ENCODE measurements at regions not wholly inside any gene's neighbourhood (a gene's known extent, or its start where the extent isn't known, plus 50 kb on each side); places are given as distances from the start of the nearest gene placed in this dataset.

DNA sequence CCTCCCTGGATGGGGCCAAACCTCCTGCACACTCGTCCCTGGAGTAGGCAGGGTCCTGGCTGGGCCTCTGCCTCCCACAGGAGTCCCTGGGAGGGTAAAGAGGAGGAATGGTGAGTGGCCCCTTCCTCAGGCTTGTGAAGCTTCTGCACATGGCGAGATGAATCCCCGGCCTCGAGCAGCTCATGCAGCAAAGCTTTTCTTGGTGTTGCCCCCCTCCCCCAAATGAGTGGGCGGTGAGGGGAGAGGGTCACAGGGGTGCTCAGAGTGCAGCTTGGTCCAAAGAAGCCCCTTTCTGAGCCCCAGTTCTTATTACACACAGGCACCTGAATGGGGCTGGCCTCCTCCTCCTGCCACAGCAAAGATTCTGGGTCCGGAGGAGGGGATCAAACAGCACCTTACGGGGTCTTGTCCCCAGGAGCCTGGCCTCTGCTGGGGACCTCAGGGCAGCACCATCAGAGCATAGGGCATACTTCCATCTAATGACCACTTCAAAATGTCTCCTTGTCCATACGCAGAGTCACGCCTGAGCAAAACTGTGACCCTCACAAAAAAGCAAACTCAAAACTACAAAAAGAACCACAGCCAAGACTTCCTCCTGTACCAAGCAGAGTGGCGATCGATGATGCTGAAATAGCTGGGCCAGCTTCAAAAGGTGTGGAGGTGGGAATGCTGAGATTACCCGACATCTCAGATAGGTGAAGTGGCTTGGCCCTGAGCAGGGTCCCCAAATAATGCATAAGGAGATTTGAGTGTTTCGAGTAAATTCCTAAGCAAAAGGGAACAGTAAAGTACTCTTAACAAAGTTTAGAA, 148.4 kb upstream of the TWIST2 start:
- ATAC-seq, result no peak
- no peaks in the 10 kb centered on the region for H3K4me1 Mint-ChIP-seq (ENCODE audit: low read depth in 2 of 2)
- H3K27ac Mint-ChIP-seq, result no peak overlapping the region

DNA sequence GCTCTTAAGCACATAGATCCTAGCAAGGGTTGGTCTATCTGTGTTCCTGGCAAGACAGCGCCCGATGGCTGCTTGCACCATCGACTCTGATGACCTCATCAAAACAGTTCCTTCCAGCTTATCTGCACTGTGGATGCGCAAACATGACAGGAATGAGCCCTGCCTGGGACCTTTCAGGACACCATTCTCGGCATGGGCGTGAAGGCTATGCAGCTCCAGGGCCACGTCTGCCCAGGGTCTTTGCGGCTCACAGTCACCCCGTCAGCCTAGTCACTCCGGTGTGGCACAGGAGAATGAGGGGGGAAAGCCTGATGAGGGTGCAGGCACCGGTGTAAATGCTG, 147.8 kb upstream of the TWIST2 start:
- H3K27me3 Mint-ChIP-seq, result no peaks in the 10 kb centered on the region

More for the DNA sequence above, 148.4 kb upstream of the TWIST2 start:
- H3K36me3 Mint-ChIP-seq, result no peaks in the 10 kb centered on the region
- no peaks in the 10 kb centered on the region for H3K9me3 Mint-ChIP-seq
- DNase-seq (ENCODE audit: low spot score), result no peak
- peaks cover 0 to under 1% of the 10 kb centered on the region in 2 donors for H3K27me3 Mint-ChIP-seq
- H3K4me3 Mint-ChIP-seq, result no peak overlapping the region

DNA sequence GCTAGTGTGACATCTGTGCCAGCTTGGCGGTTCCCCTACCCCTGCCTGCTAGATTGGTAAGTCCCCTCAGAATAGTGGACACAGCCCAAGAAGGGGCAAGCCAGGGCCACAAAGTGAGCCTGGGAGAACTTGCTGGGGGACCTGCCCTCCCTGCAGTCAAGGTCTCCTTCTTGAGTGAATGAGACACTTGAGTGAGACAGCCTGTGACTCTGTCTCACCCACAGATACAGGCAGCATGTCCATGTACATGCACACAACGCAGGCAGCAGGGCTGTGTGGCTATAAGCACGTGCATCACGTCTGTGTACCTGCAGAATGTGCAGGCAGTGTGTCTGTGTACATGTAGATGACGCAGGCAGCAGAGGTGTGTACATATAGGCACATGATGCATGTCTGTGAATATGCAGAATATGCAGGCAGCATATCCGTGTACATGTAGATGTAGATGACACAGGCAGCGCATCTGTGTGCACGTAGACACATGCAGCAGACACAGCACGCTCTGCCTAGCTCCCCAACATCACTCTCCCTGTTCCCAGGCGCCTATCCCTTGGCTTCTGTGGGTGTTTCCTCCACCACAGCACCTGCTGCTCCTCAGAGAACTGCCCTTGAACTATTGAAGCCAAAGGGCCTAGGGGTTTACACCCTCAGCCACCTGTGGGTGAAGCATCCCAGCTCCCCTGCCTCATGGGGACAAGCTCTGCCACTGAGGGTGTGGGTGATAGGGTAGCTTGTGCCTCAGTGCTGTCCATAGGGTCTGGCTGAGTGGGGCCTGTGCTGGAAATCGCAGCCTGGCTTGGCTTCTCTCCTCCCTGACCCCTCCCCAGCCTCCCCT, 147.2 kb upstream of the TWIST2 start:
- DNase-seq (ENCODE audit: low spot score) (no peak), ATAC-seq (no peak)
- Mint-ChIP-seq H3K4me1 (ENCODE audit: low read depth in 2 of 2) (no peaks in the 10 kb centered on the region), H3K27ac (no peak overlapping the region), H3K4me3 (no peak overlapping the region), H3K9me3 (no peaks in the 10 kb centered on the region), H3K36me3 (no peaks in the 10 kb centered on the region), H3K27me3 (no peaks in the 10 kb centered on the region)

More for the DNA sequence above, 147.8 kb upstream of the TWIST2 start:
- Mint-ChIP-seq H3K4me3 (no peak overlapping the region), H3K27ac (no peak overlapping the region), H3K36me3 (no peaks in the 10 kb centered on the region), H3K4me1 (ENCODE audit: low read depth in 2 of 2) (no peaks in the 10 kb centered on the region), H3K9me3 (no peaks in the 10 kb centered on the region)
- DNase-seq (ENCODE audit: low spot score) (no peak), ATAC-seq (no peak)

DNA sequence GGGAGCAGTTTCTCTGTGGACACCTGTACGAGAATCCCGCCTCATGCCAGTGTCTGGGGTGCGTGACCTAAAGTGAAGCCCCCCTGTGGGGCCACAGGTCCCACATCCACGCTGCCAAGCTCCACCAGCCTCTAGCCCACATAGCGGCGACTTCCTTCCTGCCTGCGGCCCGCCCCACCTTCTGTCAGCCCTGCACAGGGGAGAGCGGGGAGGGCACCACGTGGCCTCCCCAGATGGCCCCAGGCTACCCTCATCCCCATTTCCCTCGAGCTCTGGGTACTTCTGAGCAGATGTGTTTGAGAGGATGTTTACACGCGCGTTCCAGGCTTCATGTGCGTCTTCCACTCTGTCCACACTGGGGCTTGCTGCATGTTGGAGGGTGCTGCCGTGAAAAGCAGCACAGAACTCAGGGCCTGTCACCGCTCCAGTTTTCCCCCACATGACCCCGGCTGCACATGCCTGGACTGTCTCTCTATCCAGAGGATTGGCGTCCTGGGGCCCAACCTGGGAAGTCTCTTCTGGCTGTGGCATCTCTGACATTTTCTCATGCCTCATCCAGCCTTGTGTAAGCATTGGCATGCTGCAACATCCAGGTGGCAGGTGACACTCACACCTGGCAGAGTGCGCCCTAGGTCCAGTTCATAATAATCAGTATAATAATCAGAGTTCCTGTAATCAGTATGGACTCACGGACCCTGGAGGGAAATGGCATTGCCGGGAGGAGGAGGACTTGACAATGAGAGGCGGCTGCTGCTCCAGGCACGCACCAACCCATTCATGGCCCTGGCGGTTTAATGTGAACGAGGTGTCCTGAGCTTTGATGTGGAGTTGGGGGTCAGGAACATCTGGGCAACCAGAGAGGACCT, 146.3 kb upstream of the TWIST2 start:
- Mint-ChIP-seq H3K4me3 (no peak overlapping the region), H3K27ac (no peak overlapping the region), H3K36me3 (no peaks in the 10 kb centered on the region), H3K9me3 (no peaks in the 10 kb centered on the region), H3K4me1 (ENCODE audit: low read depth in 2 of 2) (no peaks in the 10 kb centered on the region), H3K27me3 (no peaks in the 10 kb centered on the region)
- DNase-seq (ENCODE audit: low spot score) (no peak), ATAC-seq (no peak)

DNA sequence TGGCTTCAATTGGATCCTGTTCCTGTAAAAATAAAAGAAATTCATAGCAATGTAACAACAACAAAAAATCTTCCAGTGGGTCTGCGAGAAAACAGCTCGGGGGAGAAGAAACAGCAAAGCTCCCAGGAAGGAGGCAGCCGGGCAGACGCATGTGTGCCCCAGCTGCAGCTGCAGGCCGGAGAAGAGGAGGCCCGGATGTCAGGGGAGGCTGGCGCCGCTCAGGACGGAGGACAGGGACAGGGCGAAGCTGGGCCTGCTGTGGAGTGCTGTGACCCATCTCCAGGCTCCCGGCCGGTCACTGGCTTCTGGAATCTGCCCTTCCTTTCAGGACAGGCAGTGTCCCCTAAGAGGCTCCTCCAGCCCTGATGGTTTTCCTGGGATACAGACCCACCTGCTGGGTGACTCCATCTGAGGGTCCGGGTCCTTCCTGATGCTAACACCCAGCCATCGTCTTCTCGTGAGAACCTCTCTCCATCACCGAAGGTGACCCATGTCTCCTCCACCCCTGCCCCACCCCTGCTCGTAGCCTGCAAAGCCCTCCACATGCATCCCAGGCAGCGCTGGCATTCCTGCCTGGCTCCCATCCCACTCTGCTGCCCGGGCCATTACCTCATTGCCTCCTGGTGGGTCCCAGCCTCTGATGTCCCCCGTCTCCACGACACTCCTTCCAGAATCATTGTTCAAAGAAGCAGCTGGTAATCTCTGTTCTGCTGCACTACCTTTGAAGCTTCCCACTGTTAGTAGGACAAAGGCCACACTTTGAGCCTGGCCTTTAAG, 145.4 kb upstream of the TWIST2 start:
- no peaks in the 10 kb centered on the region for H3K4me1 Mint-ChIP-seq (ENCODE audit: low read depth in 2 of 2)
- ATAC-seq, result no peak
- H3K36me3 Mint-ChIP-seq, result no peaks in the 10 kb centered on the region
- no peak overlapping the region for H3K4me3 Mint-ChIP-seq
- no peak for DNase-seq (ENCODE audit: low spot score)
- no peaks in the 10 kb centered on the region for H3K9me3 Mint-ChIP-seq
- H3K27ac Mint-ChIP-seq, result no peak overlapping the region
- peaks cover 2 to 6% of the 10 kb centered on the region in 2 donors for H3K27me3 Mint-ChIP-seq

DNA sequence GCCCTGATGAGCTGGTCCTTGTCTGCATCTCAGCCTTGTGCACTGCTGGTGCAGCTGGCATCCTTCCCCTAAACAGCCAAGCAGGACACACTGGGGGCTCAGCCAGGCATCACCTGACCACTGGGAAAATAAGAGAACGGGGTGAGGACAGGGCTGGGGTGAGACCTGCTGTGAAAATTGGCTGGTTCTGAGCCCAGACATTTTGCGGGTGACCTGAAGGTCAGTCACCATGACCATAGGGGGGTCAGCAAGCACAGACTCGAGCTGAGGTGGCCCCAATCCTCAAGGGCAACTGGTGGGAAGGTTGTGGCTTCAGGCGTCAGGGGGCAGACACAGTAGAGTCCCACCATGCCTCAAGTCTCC, 144.9 kb upstream of the TWIST2 start:
- H3K27ac Mint-ChIP-seq, result no peak overlapping the region
- H3K4me3 Mint-ChIP-seq, result no peak overlapping the region
- DNase-seq (ENCODE audit: low spot score), result no peak
- no peaks in the 10 kb centered on the region for H3K9me3 Mint-ChIP-seq
- no peaks in the 10 kb centered on the region for H3K36me3 Mint-ChIP-seq
- peaks cover 2 to 12% of the 10 kb centered on the region in 2 donors for H3K27me3 Mint-ChIP-seq
- no peak for ATAC-seq
- no peaks in the 10 kb centered on the region for H3K4me1 Mint-ChIP-seq (ENCODE audit: low read depth in 2 of 2)

DNA sequence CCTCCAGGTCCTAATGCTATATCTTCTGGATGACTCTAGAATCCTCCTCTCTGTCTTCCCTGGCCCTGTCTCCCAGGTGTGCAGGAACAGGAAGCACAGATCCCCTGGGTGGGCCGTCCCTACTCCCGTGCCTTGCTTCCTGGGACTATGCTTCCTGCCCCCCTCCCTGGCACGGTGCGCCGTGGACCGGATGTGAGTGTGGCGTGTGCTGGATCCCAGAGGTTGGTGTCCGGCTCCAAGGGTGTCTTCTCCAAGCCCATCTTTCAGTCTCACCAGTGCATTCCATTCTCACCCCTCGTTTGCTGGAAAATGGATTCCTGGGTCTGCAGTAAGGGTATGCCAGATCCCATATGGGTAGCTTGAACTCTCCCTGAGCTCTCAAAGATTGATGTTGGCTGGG, 144.4 kb upstream of the TWIST2 start:
- Mint-ChIP-seq H3K4me1 (ENCODE audit: low read depth in 2 of 2) (no peaks in the 10 kb centered on the region), H3K36me3 (no peaks in the 10 kb centered on the region), H3K4me3 (no peak overlapping the region), H3K27ac (no peak overlapping the region), H3K9me3 (no peaks in the 10 kb centered on the region), H3K27me3 (peaks cover 3 to 16% of the 10 kb centered on the region in 2 donors)
- ATAC-seq (no peak), DNase-seq (ENCODE audit: low spot score) (no peak)

DNA sequence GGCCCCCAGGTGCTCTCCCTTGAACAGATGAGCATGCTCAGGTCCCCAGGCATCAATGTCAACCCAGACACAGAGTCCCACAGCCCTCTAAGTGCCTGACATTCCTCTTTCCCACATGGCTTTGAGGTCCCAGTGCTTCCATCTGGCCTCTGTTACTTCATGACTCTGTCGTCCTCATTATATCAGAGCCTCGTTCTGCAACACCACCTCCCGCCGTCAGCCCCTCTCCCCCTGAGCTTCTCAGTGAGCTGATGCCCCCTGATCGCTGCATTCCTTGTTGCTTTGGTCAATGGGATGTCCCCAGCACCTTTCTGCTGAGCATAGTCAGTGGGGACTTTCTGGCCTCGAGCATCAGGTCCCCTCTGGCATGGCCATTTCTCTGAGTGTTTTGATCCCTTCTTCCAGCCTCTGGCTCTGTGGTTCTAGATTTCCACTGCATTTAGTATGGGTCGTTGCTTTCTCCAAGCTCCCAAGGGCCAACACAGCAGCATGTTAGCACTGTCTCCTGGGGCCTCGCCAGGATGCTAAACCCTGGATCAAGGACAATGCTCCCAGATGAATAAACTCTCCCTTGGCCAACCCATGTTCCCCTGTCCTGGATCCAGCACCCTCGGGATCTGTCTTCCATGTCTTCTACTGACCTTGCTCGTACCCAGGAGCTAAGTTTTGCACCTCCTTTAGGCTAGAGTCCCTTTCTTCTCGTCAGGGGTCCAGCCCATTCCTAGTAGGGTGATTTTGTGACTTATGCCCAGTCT, 143.2 kb upstream of the TWIST2 start:
- Mint-ChIP-seq H3K27me3 (peaks cover 9 to 28% of the 10 kb centered on the region in 2 donors), H3K9me3 (no peaks in the 10 kb centered on the region), H3K4me3 (no peak overlapping the region), H3K36me3 (no peaks in the 10 kb centered on the region), H3K27ac (no peak overlapping the region), H3K4me1 (ENCODE audit: low read depth in 2 of 2) (no peaks in the 10 kb centered on the region)
- peak in 1 of 2 donors; percentile 16 for ATAC-seq
- DNase-seq (ENCODE audit: low spot score), result no peak

DNA sequence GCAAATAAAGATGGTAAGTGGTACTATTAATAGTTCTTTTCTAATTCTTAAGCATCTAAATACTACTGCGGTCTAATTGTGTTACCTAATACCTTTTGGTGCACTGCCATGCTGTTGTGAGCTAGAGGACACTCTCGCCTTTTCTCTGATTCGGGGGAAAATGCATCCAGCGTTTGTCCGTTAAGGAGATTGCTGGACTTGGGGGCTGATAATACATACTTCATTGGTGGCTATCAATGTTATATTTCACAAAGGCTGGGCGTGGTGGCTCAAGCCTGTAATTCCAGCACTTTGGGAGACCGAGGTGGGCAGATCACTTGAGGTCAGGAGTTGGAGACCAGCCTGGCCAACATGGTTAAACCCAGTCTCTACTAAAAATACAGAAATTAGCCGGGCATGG, 141.7 kb upstream of the TWIST2 start:
- ATAC-seq (no peak), DNase-seq (ENCODE audit: low spot score) (no peak)
- Mint-ChIP-seq H3K4me3 (no peak overlapping the region), H3K27me3 (peaks cover 9 to 30% of the 10 kb centered on the region in 2 donors), H3K27ac (no peak overlapping the region), H3K4me1 (ENCODE audit: low read depth in 2 of 2) (no peaks in the 10 kb centered on the region), H3K36me3 (no peaks in the 10 kb centered on the region), H3K9me3 (no peaks in the 10 kb centered on the region)

DNA sequence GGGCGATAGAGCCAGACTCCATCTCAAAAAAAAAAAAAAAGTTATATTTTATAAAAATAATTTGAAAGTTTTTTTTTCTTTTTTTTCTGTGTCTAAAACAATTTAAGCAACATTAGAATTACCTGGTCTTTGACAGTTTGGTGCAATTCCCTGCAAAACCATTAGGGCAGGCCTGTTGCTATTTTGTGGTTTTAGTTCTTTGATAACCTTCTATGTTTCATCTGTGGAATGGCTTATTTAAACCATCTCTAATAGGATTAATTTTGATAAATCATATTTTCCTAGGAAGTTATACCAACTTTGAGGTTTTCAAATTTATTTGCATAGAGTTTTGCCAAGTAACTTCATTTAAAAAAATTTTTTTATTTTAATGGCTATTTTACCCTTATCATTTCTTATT, 141.2 kb upstream of the TWIST2 start:
- ATAC-seq, result no peak
- Mint-ChIP-seq H3K36me3 (no peaks in the 10 kb centered on the region), H3K27ac (no peak overlapping the region), H3K27me3 (peaks cover 11 to 30% of the 10 kb centered on the region in 2 donors), H3K4me1 (ENCODE audit: low read depth in 2 of 2) (no peaks in the 10 kb centered on the region), H3K4me3 (no peak overlapping the region), H3K9me3 (no peaks in the 10 kb centered on the region)
- no peak for DNase-seq (ENCODE audit: low spot score)

DNA sequence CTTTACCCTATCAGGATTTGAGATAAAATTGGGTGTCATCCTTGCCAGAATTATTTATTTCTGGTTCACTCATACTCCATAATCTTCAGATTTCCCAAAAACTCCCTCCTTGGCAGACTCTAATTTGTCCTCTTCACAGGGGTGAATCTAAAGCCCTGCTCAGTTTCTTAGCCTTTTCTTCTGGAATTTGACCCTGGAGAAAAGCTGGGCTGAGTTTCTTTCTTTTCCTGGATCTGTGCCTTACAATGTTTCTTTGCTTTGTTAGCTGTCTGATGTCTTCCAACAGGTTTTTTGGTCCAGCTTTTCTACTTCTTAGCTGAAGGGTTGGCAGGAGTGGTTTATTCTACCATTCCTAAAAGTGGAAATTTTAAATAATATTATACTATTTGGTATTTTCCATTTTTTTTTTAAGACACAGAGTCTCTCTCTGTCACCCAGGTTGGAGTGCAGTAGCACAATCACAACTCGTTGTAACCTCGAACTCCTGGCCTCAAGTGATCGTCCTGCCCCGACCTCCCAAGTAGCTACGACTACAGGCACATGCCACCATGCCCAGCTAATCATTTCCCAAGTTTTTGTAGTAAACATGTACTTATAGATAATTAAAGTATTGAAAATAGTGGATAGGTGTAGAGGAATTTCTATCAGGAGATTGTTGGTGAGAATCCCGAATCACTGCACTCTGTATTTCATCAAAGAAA, 138.4 kb upstream of the TWIST2 start:
- DNase-seq (ENCODE audit: low spot score) (no peak), ATAC-seq (no peak)
- H3K27ac Mint-ChIP-seq, result no peak overlapping the region
- H3K4me1 Mint-ChIP-seq (ENCODE audit: low read depth in 2 of 2), result no peaks in the 10 kb centered on the region
- H3K27me3 Mint-ChIP-seq, result peaks cover 14 to 30% of the 10 kb centered on the region in 2 donors
- H3K9me3 Mint-ChIP-seq, result no peaks in the 10 kb centered on the region
- H3K4me3 Mint-ChIP-seq, result no peak overlapping the region
- H3K36me3 Mint-ChIP-seq, result no peaks in the 10 kb centered on the region

DNA sequence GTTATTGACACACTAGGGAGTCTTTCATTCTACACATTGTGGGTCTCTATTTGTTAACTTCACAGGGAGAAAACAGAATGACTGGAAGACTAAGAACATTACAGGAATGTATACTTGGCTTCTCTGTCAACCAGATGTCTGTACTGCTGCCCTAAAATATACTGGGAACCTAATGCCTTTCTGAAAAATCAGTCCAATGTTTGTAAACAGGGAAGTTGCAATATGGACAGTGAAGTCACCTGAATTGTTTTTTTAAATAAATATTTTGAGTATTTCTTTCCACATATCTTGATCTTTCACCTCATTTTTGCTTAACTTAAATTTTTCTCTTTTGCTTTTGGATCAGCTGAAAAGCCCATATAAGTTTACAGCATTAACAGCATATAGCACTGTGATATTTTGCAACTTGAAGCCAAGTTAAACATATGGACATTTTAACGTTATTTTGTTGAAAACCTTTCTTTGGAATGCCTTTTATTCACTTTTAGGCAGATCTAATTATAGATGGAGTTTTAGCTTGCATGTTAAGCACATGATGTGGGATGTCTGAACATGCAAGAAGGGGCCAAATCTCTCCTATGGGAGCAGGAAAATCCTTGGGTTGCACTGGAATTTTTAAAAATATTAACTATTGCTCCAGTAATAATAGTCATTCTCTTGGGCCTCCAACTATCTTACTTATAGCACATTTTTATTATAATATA, 137.7 kb upstream of the TWIST2 start:
- H3K4me3 Mint-ChIP-seq, result no peak overlapping the region
- H3K36me3 Mint-ChIP-seq, result no peaks in the 10 kb centered on the region
- no peaks in the 10 kb centered on the region for H3K9me3 Mint-ChIP-seq
- no peak overlapping the region for H3K27ac Mint-ChIP-seq
- ATAC-seq (no peak), DNase-seq (ENCODE audit: low spot score) (no peak)
- H3K4me1 Mint-ChIP-seq (ENCODE audit: low read depth in 2 of 2), result no peaks in the 10 kb centered on the region
- H3K27me3 Mint-ChIP-seq, result peaks cover 14 to 30% of the 10 kb centered on the region in 2 donors
